ENCODE measurements at regions not wholly inside any gene's neighbourhood (a gene's known extent, or its start where the extent isn't known, plus 50 kb on each side); places are given as distances from the start of the nearest gene placed in this dataset.

DNA sequence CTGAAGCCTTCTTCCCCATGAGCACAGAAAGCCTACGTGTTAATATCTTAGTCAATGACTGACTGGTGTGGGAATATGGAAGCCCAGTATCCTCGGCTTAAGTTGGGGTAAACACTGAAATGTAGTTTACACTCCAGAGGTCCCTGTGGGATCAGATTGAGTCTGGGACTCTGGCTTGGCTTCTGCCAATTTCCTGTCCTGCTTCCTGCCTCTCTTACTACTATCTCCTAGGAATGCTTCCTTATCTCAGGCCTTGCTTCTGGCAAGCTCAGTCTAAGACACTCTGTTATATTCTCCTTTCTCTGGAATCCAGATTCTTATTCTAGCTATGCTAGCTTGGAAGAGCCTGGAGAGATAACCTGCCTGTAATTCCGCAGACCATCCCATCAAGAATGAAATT, 174.0 kb upstream of the LDB2 start:
- Histone ChIP-seq H3K9me3 (no peaks in the 10 kb centered on the region), H3K4me1 (no peaks in the 10 kb centered on the region), H3K27me3 (no peaks in the 10 kb centered on the region), H3K27ac (no peak overlapping the region), H3K36me3 (no peaks in the 10 kb centered on the region), H3K4me3 (no peak overlapping the region)
- TF ChIP-seq, protein P1, sequence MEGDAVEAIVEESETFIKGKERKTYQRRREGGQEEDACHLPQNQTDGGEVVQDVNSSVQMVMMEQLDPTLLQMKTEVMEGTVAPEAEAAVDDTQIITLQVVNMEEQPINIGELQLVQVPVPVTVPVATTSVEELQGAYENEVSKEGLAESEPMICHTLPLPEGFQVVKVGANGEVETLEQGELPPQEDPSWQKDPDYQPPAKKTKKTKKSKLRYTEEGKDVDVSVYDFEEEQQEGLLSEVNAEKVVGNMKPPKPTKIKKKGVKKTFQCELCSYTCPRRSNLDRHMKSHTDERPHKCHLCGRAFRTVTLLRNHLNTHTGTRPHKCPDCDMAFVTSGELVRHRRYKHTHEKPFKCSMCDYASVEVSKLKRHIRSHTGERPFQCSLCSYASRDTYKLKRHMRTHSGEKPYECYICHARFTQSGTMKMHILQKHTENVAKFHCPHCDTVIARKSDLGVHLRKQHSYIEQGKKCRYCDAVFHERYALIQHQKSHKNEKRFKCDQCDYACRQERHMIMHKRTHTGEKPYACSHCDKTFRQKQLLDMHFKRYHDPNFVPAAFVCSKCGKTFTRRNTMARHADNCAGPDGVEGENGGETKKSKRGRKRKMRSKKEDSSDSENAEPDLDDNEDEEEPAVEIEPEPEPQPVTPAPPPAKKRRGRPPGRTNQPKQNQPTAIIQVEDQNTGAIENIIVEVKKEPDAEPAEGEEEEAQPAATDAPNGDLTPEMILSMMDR (IDR thresholded peaks at IDR 0.05): no peak
- no peak for ATAC-seq
- intact Hi-C loops (cut with DNase I): no loop called here
- no peak for DNase-seq

DNA sequence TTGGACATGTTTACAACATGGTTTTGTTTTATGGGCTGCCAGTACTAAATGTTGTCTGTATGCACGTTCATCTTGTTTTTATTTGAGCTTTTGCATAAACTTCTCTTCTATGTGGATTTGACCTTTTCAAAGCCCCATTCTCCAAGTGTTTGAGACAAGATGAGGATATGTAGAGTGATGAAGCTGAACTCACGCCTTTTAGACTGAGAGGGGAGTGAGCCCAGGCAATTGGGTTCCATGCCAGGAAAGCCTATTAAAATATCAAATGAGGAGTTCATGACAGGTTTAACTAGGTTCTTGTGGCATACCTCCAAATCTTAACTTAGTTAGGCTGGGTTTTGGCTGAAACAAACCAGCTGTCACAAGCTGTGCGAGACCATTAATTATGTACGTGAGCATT, 170.4 kb upstream of the LDB2 start:
- TF ChIP-seq, protein P1 (IDR thresholded peaks at IDR 0.05): no peak
- no peaks in the 10 kb centered on the region for H3K9me3 ChIP-seq
- H3K36me3 ChIP-seq: no peaks in the 10 kb centered on the region
- no peak overlapping the region for H3K4me3 ChIP-seq
- no peak overlapping the region for H3K27ac ChIP-seq
- no peak for ATAC-seq
- no peaks in the 10 kb centered on the region for H3K4me1 ChIP-seq
- no peak for DNase-seq
- H3K27me3 ChIP-seq: no peaks in the 10 kb centered on the region
- intact Hi-C loops (cut with DNase I): no loop called here

DNA sequence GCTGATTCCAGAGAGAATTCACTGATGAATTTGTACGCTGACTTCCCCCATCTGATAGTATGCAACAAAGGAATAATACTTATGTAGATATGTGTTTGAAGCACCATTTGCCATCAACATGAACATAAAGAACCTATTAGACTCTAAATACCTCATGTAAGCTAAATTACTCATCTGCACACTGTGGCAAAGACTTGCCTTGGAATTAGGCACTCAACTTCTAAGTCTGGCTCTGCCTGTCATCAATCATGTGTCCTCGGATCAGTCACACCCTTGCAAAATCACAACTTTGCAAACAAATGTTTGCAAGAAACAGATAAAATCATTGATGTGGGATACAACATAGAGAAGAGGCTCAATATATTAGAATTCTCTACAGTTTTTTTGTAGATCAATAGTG, 169.9 kb upstream of the LDB2 start:
- no peak overlapping the region for H3K4me3 ChIP-seq
- no peak overlapping the region for H3K27ac ChIP-seq
- H3K4me1 ChIP-seq: no peaks in the 10 kb centered on the region
- intact Hi-C loops (cut with DNase I): no loop called here
- TF ChIP-seq, protein P1 (IDR thresholded peaks at IDR 0.05): no peak
- no peaks in the 10 kb centered on the region for H3K36me3 ChIP-seq
- no peaks in the 10 kb centered on the region for H3K27me3 ChIP-seq
- no peak for ATAC-seq
- H3K9me3 ChIP-seq: no peaks in the 10 kb centered on the region
- no peak for DNase-seq

DNA sequence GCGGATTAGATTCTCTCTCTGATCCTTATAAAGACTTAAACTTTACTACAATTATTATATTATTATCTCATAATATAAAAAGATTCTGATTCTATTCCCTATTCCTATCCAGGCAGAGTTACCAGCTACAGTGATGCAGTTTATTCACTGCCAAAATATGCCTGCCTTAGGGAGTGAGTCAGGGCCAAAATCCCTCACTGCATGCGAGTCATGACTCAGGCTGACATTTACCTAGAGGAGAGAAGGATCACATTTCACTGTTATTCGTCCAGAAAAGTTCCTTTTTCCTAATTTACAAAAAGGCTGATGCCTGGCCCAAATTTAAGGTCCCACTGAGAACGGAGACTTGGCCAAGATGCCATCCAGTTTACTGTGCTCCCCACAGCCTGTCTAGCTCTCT, 168.5 kb upstream of the LDB2 start:
- Histone ChIP-seq H3K9me3 (no peaks in the 10 kb centered on the region), H3K4me3 (no peak overlapping the region), H3K4me1 (no peaks in the 10 kb centered on the region), H3K27ac (no peak overlapping the region), H3K36me3 (no peaks in the 10 kb centered on the region), H3K27me3 (no peaks in the 10 kb centered on the region)
- TF ChIP-seq, protein P1 (IDR thresholded peaks at IDR 0.05): no peak
- no peak for ATAC-seq
- intact Hi-C loops (cut with DNase I): no loop called here
- DNase-seq: no peak

DNA sequence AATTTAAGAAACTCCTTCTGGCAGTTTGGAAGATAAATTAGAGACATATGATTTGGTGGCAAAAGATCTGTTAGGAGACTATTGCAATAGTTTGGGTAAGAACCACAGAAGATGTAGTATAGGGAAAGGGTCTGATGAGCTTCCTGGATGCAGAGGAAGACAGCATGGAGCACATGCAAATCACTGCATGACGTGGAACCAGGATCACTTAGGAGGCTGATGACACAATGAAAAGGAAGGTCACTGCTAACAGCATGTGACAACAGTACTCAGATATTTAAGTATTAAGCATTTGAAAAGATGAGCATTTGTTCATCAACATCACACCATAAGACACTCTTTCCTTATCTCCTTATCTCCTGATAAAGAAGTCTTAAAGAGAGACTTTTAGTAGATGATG, 167.8 kb upstream of the LDB2 start:
- no peak overlapping the region for H3K27ac ChIP-seq
- no peak for ATAC-seq
- no peaks in the 10 kb centered on the region for H3K9me3 ChIP-seq
- H3K36me3 ChIP-seq: no peaks in the 10 kb centered on the region
- H3K27me3 ChIP-seq: no peaks in the 10 kb centered on the region
- no peak overlapping the region for H3K4me3 ChIP-seq
- DNase-seq: no peak
- TF ChIP-seq, protein P1 (IDR thresholded peaks at IDR 0.05): no peak
- intact Hi-C loops (cut with DNase I): no loop called here
- no peaks in the 10 kb centered on the region for H3K4me1 ChIP-seq

DNA sequence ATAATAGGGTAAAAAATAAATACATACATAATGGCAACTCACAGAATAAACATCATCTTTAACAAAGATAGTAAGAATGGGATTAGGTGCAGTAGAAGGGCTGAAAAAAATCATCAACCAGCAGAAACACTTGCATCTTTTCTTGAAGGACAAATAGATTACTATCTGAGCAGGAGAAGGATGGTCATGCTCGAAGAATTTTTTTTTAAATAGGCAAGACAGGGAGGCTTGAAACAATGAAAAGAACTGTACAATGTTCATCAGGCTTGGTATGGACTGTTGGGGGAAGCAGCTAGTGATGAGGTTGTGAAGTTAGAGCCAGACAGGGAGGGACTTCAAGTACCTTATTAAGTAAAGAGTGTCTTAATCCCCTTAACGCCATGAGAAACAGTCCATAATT, 167.4 kb upstream of the LDB2 start:
- Histone ChIP-seq H3K4me3 (no peak overlapping the region), H3K4me1 (no peaks in the 10 kb centered on the region), H3K27me3 (no peaks in the 10 kb centered on the region), H3K27ac (no peak overlapping the region), H3K9me3 (no peaks in the 10 kb centered on the region), H3K36me3 (no peaks in the 10 kb centered on the region)
- DNase-seq (no peak), ATAC-seq (no peak)
- intact Hi-C loops (cut with DNase I): no loop called here
- TF ChIP-seq, protein P1 (IDR thresholded peaks at IDR 0.05): no peak

All from upper lobe of right lung (tissue), 1 donor.